Upper lobe of right lung (tissue), 1 donor: ENCODE measurements at regions not wholly inside any gene's neighbourhood (a gene's known extent, or its start where the extent isn't known, plus 50 kb on each side); places are given as distances from the start of the nearest gene placed in this dataset.

Experiments
- ATAC-seq: fragments of 200-7000 bp; cut with Tn5 transposase; one replicate; pipeline ENCODE4 v1.9.1; 2020; ENCODE audit warnings: mild to moderate bottlenecking, moderate library complexity
- DNase-seq: peaks from one replicate; pipeline ENCODE4 v3.0.0-alpha.2; 2020
- H3K27ac ChIP-seq: fragments of 200-600 bp; one replicate; pipeline ENCODE4 v1.8.0; 2022
- H3K27me3 ChIP-seq: fragments of 200-600 bp; one replicate; pipeline ENCODE4 v1.8.0; 2022; ENCODE audit warnings: mild to moderate bottlenecking
- H3K36me3 ChIP-seq: fragments of 200-600 bp; one replicate; pipeline ENCODE4 v1.8.0; 2022
- H3K4me1 ChIP-seq: fragments of 200-600 bp; one replicate; pipeline ENCODE4 v1.8.0; 2022
- H3K4me3 ChIP-seq: fragments of 200-600 bp; one replicate; pipeline ENCODE4 v1.8.0; 2022; ENCODE audit warnings: mild to moderate bottlenecking
- H3K9me3 ChIP-seq: fragments of 200-600 bp; one replicate; pipeline ENCODE4 v1.8.0; 2022
- CTCF ChIP-seq: fragments of 200-600 bp; IDR thresholded peaks from one replicate; pipeline ENCODE4 v1.8.0; 2022; ENCODE audit warnings: antibody characterized with exemption
- intact Hi-C: fragments of 100-400 bp; cut with DNase I; formaldehyde crosslinking; loops from one replicate; pipeline ENCODE4 v1.11.0; 2022
- donor health status: DM: no; HTN: yes; CAD: no; lungs with severe emphysema.

GRCh38 chr9:22623236-22623635 is 176.6 kb downstream of the DMRTA1 start:
- Histone ChIP-seq H3K27ac (no peak overlapping the region), H3K4me1 (peaks cover 9% of the 10 kb centered on the region), H3K4me3 (no peak overlapping the region), H3K9me3 (no peaks in the 10 kb centered on the region), H3K36me3 (no peaks in the 10 kb centered on the region), H3K27me3 (no peaks in the 10 kb centered on the region)
- intact Hi-C loops = no loop called here
- ATAC-seq (no peak), DNase-seq (no peak)
- no peak for TF ChIP-seq CTCF

- H3K27me3 ChIP-seq = no peaks in the 10 kb centered on the region
- peaks cover 9% of the 10 kb centered on the region for H3K4me1 ChIP-seq
- intact Hi-C loops = no loop called here
- no peak for TF ChIP-seq CTCF
- H3K36me3 ChIP-seq = no peaks in the 10 kb centered on the region
- no peak for ATAC-seq
- H3K9me3 ChIP-seq = no peaks in the 10 kb centered on the region
- H3K27ac ChIP-seq = no peak overlapping the region
- no peak overlapping the region for H3K4me3 ChIP-seq
- DNase-seq = no peak
Measured at GRCh38 chr9:22625540-22625939, 178.9 kb downstream of the DMRTA1 start.

GRCh38 chr9:22643541-22643940 is 196.9 kb downstream of the DMRTA1 start:
- no peaks in the 10 kb centered on the region for H3K27me3 ChIP-seq
- no peaks in the 10 kb centered on the region for H3K36me3 ChIP-seq
- TF ChIP-seq CTCF = no peak
- H3K9me3 ChIP-seq = no peaks in the 10 kb centered on the region
- no peak overlapping the region for H3K4me3 ChIP-seq
- no peak overlapping the region for H3K27ac ChIP-seq
- ATAC-seq (no peak), DNase-seq (no peak)
- intact Hi-C loops = no loop called here
- no peaks in the 10 kb centered on the region for H3K4me1 ChIP-seq

GRCh38 chr9:22645893-22646292 is 199.3 kb downstream of the DMRTA1 start:
- no peak for TF ChIP-seq CTCF
- Histone ChIP-seq H3K9me3 (no peaks in the 10 kb centered on the region), H3K36me3 (no peaks in the 10 kb centered on the region), H3K27me3 (no peaks in the 10 kb centered on the region), H3K4me3 (peak overlapping the region; percentile 1), H3K4me1 (no peaks in the 10 kb centered on the region), H3K27ac (no peak overlapping the region)
- ATAC-seq = no peak
- intact Hi-C loops = no loop called here
- DNase-seq = no peak

GRCh38 chr9:22649384-22649783 is 202.8 kb downstream of the DMRTA1 start:
- H3K9me3 ChIP-seq = no peaks in the 10 kb centered on the region
- H3K4me1 ChIP-seq = no peaks in the 10 kb centered on the region
- H3K27me3 ChIP-seq = no peaks in the 10 kb centered on the region
- no peaks in the 10 kb centered on the region for H3K36me3 ChIP-seq
- peak overlapping the region; percentile 58 for H3K27ac ChIP-seq
- intact Hi-C loops = no loop called here
- ATAC-seq (peak; percentile 31), DNase-seq (no peak)
- no peak for TF ChIP-seq CTCF
- no peak overlapping the region for H3K4me3 ChIP-seq

GRCh38 chr9:22650145-22650544 is 203.5 kb downstream of the DMRTA1 start:
- H3K27me3 ChIP-seq = no peaks in the 10 kb centered on the region
- no peaks in the 10 kb centered on the region for H3K36me3 ChIP-seq
- DNase-seq = no peak
- H3K27ac ChIP-seq = peak overlapping the region; percentile 58
- no peak overlapping the region for H3K4me3 ChIP-seq
- no peaks in the 10 kb centered on the region for H3K4me1 ChIP-seq
- H3K9me3 ChIP-seq = no peaks in the 10 kb centered on the region
- no peak for TF ChIP-seq CTCF
- ATAC-seq = no peak
- intact Hi-C loops = no loop called here
